ENCODE measurements at regions not wholly inside any gene's neighbourhood (a gene's known extent, or its start where the extent isn't known, plus 50 kb on each side); places are given as distances from the start of the nearest gene placed in this dataset.

DNA sequence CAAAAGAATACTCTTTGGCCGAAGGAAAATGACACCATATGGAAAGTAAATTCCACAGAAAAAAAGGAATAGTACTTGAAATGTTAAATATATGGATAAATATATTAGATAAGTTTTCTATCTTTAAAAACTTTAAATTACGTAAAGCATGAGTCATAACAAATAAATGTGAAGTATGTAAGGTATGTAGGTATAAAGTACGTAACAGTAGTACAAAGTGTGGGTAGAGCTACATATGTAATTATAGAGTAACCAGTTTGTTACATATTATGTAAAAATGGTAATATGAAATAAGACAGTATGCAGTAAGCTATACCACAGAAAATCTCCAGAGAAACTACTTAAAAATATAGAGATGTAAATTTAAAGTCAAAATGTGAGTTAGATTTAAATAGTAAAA is 582.3 kb upstream of the CHORDC1 start:
- TF ChIP-seq, protein P1, sequence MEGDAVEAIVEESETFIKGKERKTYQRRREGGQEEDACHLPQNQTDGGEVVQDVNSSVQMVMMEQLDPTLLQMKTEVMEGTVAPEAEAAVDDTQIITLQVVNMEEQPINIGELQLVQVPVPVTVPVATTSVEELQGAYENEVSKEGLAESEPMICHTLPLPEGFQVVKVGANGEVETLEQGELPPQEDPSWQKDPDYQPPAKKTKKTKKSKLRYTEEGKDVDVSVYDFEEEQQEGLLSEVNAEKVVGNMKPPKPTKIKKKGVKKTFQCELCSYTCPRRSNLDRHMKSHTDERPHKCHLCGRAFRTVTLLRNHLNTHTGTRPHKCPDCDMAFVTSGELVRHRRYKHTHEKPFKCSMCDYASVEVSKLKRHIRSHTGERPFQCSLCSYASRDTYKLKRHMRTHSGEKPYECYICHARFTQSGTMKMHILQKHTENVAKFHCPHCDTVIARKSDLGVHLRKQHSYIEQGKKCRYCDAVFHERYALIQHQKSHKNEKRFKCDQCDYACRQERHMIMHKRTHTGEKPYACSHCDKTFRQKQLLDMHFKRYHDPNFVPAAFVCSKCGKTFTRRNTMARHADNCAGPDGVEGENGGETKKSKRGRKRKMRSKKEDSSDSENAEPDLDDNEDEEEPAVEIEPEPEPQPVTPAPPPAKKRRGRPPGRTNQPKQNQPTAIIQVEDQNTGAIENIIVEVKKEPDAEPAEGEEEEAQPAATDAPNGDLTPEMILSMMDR (IDR thresholded peaks at IDR 0.05; ENCODE audit: insufficient read depth, low read length, poor library complexity, severe bottlenecking) = no peak
- Histone ChIP-seq H3K36me3 (ENCODE audit: control insufficient read depth, insufficient read depth, low read length) (no peaks in the 10 kb centered on the region), H3K27me3 (ENCODE audit: control insufficient read depth, insufficient read depth, low read length) (no peaks in the 10 kb centered on the region), H3K4me3 (ENCODE audit: low read depth, low read length) (no peak overlapping the region)
- DNase-seq (ENCODE audit: low read depth) = no peak

DNA sequence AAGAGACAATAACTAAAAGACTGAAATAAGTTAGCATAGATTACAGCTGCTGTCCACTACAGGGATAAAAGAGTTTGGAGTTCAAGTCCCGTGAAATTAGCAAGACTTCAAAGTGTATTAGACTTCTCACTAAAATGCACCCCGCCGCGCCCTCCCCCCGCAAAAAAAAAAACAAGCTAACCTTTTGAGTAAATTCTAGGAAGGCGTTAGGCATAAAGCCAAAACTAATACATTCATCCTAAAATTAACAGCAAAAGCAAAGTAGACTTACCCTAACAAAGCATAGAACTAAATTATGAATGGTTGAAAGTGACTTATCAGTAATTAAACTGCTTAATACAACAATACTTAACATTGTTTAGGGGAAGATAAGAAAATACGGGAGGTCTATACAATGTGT is 581.0 kb upstream of the CHORDC1 start:
- no peak overlapping the region for H3K4me3 ChIP-seq (ENCODE audit: low read depth, low read length)

DNA sequence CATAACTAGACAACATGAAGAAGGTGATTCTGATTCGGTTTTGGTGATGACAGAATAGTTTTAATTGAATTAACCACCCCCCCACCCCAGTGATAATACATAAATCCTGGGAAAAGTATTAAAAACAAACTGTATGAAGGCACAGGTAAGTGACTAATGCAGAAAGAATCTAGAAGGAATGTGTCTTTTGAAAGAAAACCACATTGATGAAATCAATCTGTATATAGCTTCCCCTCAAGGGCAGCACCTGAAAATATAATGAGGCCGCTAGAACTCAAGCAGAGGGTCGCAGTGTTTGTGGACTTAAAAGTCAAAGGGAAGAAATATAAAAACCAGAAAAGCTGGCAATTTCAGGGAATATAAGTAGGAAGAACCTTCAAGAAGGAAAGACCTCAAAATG is 580.5 kb upstream of the CHORDC1 start:
- Histone ChIP-seq H3K4me3 (ENCODE audit: low read depth, low read length) (no peak overlapping the region), H3K36me3 (ENCODE audit: control insufficient read depth, insufficient read depth, low read length) (no peaks in the 10 kb centered on the region), H3K27me3 (ENCODE audit: control insufficient read depth, insufficient read depth, low read length) (no peaks in the 10 kb centered on the region)
- TF ChIP-seq, protein P1 (IDR thresholded peaks at IDR 0.05; ENCODE audit: insufficient read depth, low read length, poor library complexity, severe bottlenecking) = no peak
- peak; percentile 28 for DNase-seq (ENCODE audit: low read depth)

More for the DNA sequence above, 581.0 kb upstream of the CHORDC1 start:
- Histone ChIP-seq H3K27me3 (ENCODE audit: control insufficient read depth, insufficient read depth, low read length) (no peaks in the 10 kb centered on the region), H3K36me3 (ENCODE audit: control insufficient read depth, insufficient read depth, low read length) (no peaks in the 10 kb centered on the region)
- TF ChIP-seq, protein P1 (IDR thresholded peaks at IDR 0.05; ENCODE audit: insufficient read depth, low read length, poor library complexity, severe bottlenecking) = no peak
- DNase-seq (ENCODE audit: low read depth) = no peak

DNA sequence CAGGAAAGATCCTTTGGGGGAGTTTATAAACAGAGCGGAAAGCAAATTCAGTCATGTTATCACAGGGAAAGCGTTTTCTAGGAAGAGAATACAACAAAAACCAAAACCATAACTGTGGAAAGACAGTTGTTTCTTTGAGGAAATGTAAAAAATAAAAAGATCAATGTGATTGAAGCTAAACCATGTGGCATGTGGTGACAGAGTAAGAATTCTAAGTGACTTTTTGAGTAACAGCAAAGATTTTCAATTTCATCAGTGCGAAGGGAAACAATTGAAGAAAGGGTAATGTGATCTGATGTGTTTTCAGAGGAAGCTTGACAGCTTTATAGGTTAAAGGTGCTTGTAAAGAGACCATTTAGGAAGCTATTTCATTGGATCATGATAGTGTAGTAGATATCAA is 575.9 kb upstream of the CHORDC1 start:
- H3K27me3 ChIP-seq (ENCODE audit: control insufficient read depth, insufficient read depth, low read length) = no peaks in the 10 kb centered on the region
- no peak overlapping the region for H3K4me3 ChIP-seq (ENCODE audit: low read depth, low read length)
- DNase-seq (ENCODE audit: low read depth) = no peak
- TF ChIP-seq, protein P1 (IDR thresholded peaks at IDR 0.05; ENCODE audit: insufficient read depth, low read length, poor library complexity, severe bottlenecking) = no peak
- H3K36me3 ChIP-seq (ENCODE audit: control insufficient read depth, insufficient read depth, low read length) = no peaks in the 10 kb centered on the region

DNA sequence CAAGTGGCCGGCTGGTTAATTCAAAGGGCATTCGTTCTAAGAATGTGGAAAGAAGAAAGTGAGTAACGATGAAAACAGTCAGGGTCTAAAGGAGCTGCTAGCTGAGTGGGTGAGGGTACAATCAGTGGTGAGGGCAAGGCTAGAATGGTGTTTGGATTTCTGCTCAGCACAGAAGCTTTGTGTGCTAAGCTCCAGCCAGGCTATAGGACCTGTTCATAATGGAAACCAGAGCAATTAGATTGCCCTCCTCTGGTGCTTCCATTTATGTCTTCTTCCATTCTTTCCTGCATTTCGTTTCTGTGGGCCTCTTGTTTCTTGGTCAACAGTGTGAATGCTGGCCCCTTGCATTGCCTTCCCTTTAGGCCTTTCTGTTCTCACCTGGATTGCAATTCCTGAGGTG is 572.9 kb upstream of the CHORDC1 start:
- H3K36me3 ChIP-seq (ENCODE audit: control insufficient read depth, insufficient read depth, low read length) = no peaks in the 10 kb centered on the region
- TF ChIP-seq, protein P1 (IDR thresholded peaks at IDR 0.05; ENCODE audit: insufficient read depth, low read length, poor library complexity, severe bottlenecking) = no peak
- no peaks in the 10 kb centered on the region for H3K27me3 ChIP-seq (ENCODE audit: control insufficient read depth, insufficient read depth, low read length)
- H3K4me3 ChIP-seq (ENCODE audit: low read depth, low read length) = no peak overlapping the region
- no peak for DNase-seq (ENCODE audit: low read depth)

DNA sequence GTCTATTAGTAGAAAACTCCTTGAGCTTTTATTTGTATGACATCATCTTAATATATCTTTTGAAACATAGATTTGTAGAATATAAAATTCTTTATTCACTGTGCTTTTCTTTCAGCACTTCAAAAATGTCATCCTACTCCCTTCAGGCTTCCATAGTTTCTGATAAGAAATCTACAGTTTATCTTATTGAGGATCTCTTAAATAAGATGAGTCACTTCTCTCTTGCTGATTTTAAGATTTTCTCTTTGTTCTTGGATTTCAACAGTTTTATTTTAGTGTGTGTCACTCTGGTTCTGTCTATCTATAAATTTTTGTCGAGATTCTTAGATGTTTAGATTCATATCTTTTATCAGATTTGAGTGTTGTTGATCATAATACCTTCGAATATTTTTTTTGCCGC is 566.1 kb upstream of the CHORDC1 start:
- TF ChIP-seq, protein P1 (IDR thresholded peaks at IDR 0.05; ENCODE audit: insufficient read depth, low read length, poor library complexity, severe bottlenecking) = no peak
- H3K27me3 ChIP-seq (ENCODE audit: control insufficient read depth, insufficient read depth, low read length) = no peaks in the 10 kb centered on the region
- DNase-seq (ENCODE audit: low read depth) = no peak
- no peaks in the 10 kb centered on the region for H3K36me3 ChIP-seq (ENCODE audit: control insufficient read depth, insufficient read depth, low read length)
- no peak overlapping the region for H3K4me3 ChIP-seq (ENCODE audit: low read depth, low read length)

Data from kidney epithelial cell (primary cell).